ENCODE measurements at regions not wholly inside any gene's neighbourhood (a gene's known extent, or its start where the extent isn't known, plus 50 kb on each side); places are given as distances from the start of the nearest gene placed in this dataset.
"Not testable (repeated sequence)": the region's sequence is repeated elsewhere in the genome, so short reads cannot be mapped to it uniquely, and the experiment has no call there.

- DNase-seq (ENCODE audit: low spot score in 2 of 2): no peak
- Histone ChIP-seq H3K27me3 (no peaks in the 10 kb centered on the region), H3K9me3 (no peaks in the 10 kb centered on the region), H3K4me1 (peaks cover 0 to 18% (median 4%) of the 10 kb centered on the region in 4 donors), H3K4me3 (no peak overlapping the region), H3K36me3 (no peaks in the 10 kb centered on the region), H3K27ac (no peak overlapping the region)
- 80 to 86% methylated on average over 5 of the region's 5 CpGs for WGBS, 2 donors
- TF ChIP-seq EP300 (IDR thresholded peaks at IDR 0.05) (no peak), CTCF (IDR thresholded peaks at IDR 0.05) (no peak), POLR2A (IDR thresholded peaks at IDR 0.05) (no peak)
Observed at GRCh38 chr10:120791316-120791715, 59.8 kb upstream of the WDR11 start.

GRCh38 chr10:120793088-120793487 is 58.1 kb upstream of the WDR11 start:
- no peaks in the 10 kb centered on the region for H3K36me3 ChIP-seq
- no peak for TF ChIP-seq EP300 (IDR thresholded peaks at IDR 0.05)
- no peak for TF ChIP-seq CTCF (IDR thresholded peaks at IDR 0.05)
- no peak for TF ChIP-seq POLR2A (IDR thresholded peaks at IDR 0.05)
- H3K4me3 ChIP-seq: no peak overlapping the region
- no peak for DNase-seq (ENCODE audit: low spot score in 2 of 2)
- no peaks in the 10 kb centered on the region for H3K9me3 ChIP-seq
- no peaks in the 10 kb centered on the region for H3K27me3 ChIP-seq
- peaks cover 0 to 18% (median 4%) of the 10 kb centered on the region in 4 donors for H3K4me1 ChIP-seq
- H3K27ac ChIP-seq: no peak overlapping the region
- WGBS, 2 donors: 28 to 39% methylated on average over 2 of the region's 2 CpGs

- no peaks in the 10 kb centered on the region for H3K36me3 ChIP-seq
Observed at GRCh38 chr10:120794390-120794789, 56.8 kb upstream of the WDR11 start.

GRCh38 chr10:120798276-120798675 is 52.9 kb upstream of the WDR11 start:
- H3K4me1 ChIP-seq; H3K4me3 ChIP-seq; H3K9me3 ChIP-seq; H3K27me3 ChIP-seq; H3K27ac ChIP-seq; DNase-seq (ENCODE audit: low spot score in 2 of 2); H3K36me3 ChIP-seq: not testable (repeated sequence)
- WGBS, 2 donors: 94% methylated on average over 18 of the region's 29 CpGs; no CpG with 5 or more reads in 1 of the 2 donors

More at GRCh38 chr10:120794390-120794789, 56.8 kb upstream of the WDR11 start:
- H3K4me1 ChIP-seq: peaks cover 0 to 10% (median under 1%) of the 10 kb centered on the region in 4 donors
- no peaks in the 10 kb centered on the region for H3K9me3 ChIP-seq
- no peak overlapping the region for H3K27ac ChIP-seq
- 90 to 96% methylated on average over 4 of the region's 4 CpGs for WGBS, 2 donors
- TF ChIP-seq EP300 (IDR thresholded peaks at IDR 0.05): no peak
- TF ChIP-seq CTCF (IDR thresholded peaks at IDR 0.05): no peak
- TF ChIP-seq POLR2A (IDR thresholded peaks at IDR 0.05): no peak
- DNase-seq (ENCODE audit: low spot score in 2 of 2): no peak
- H3K27me3 ChIP-seq: no peaks in the 10 kb centered on the region
- no peak overlapping the region for H3K4me3 ChIP-seq

- WGBS, 2 donors: 41 to 42% methylated on average over 2 of the region's 2 CpGs
- no peaks in the 10 kb centered on the region for H3K27me3 ChIP-seq
- H3K9me3 ChIP-seq: no peaks in the 10 kb centered on the region
- H3K27ac ChIP-seq: no peak overlapping the region
- H3K36me3 ChIP-seq: no peaks in the 10 kb centered on the region
- no peak for TF ChIP-seq POLR2A (IDR thresholded peaks at IDR 0.05)
- no peak for TF ChIP-seq EP300 (IDR thresholded peaks at IDR 0.05)
- no peak for TF ChIP-seq CTCF (IDR thresholded peaks at IDR 0.05)
- H3K4me3 ChIP-seq: no peak overlapping the region
- no peak for DNase-seq (ENCODE audit: low spot score in 2 of 2)
- H3K4me1 ChIP-seq: no peaks in the 10 kb centered on the region
Observed at GRCh38 chr10:120799849-120800248, 51.3 kb upstream of the WDR11 start.

Data from tibial nerve (tissue), 4 donors.